HCT116 (cell line): ENCODE measurements at regions not wholly inside any gene's neighbourhood (a gene's known extent, or its start where the extent isn't known, plus 50 kb on each side); places are given as distances from the start of the nearest gene placed in this dataset.

Source experiments
- CTCF ChIP-seq, 3 experiments: fragments of 200-600 bp in 1 of 3; sonication (generic) in 1 of 3; IDR thresholded peaks in 2 of 3; conservative IDR thresholded peaks in 1 of 3; 2 replicates each; pipeline ENCODE4 v1.5.1; 2012 to 2017; ENCODE audit warnings: low read depth in 2 of 3, low read length in 2 of 3, antibody characterized with exemption in 1 of 3, borderline replicate concordance in 1 of 3, control low read depth in 1 of 3, mild to moderate bottlenecking in 1 of 3, mixed read lengths in 1 of 3, mixed run types in 1 of 3, moderate library complexity in 1 of 3; ENCODE audit not compliant: insufficient read depth in 1 of 3
- EZH2 ChIP-seq: fragments of 200-600 bp; sonication (generic); IDR thresholded peaks from 2 replicates; pipeline ENCODE4 v1.6.1; 2017; ENCODE audit warnings: antibody characterized with exemption, mixed run types
- POLR2A ChIP-seq: IDR thresholded peaks from 2 replicates; pipeline ENCODE4 v1.7.0; 2011; ENCODE audit warnings: borderline replicate concordance; ENCODE audit not compliant: insufficient read depth, insufficient read length; ENCODE audit errors: extremely low read depth
- TF ChIP-seq, protein P1 (sequence below): IDR thresholded peaks from 2 replicates; pipeline ENCODE4 v1.6.1; 2012

DNA sequence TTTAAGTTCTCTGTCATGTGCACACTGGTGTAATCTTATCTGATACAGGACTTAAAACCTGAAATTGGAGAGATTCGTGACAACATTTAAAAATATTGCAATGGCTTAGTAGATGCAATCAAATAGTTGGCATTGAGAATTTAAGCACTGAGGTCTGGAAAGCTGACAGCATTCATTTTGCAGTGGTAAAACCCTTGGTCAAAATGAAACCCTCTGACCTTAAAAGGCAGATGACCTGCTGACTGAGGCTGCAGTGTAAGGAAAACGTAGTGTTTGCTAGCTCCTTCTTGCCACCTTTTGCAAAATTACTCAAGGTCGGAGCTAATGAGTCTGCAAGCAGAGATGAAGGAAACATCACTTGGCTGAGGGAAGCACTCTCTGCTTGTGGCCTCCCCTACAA, 150.6 kb downstream of the KCTD12 start:
- TF ChIP-seq POLR2A (no peak), CTCF (IDR thresholded peaks at IDR 0.05 in 2 of 3, conservative IDR thresholded peaks at IDR 0.05 in 1 of 3; ENCODE audit: borderline replicate concordance in 1 of 3, insufficient read depth in 1 of 3, low read depth in 2 of 3, low read length in 2 of 3) (no peak), EZH2 (no peak)
- TF ChIP-seq, protein P1, sequence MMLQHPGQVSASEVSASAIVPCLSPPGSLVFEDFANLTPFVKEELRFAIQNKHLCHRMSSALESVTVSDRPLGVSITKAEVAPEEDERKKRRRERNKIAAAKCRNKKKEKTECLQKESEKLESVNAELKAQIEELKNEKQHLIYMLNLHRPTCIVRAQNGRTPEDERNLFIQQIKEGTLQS: no peak
